Stimulated activated CD8-positive, alpha-beta memory T cell treated with anti-CD3 and anti-CD28 coated beads, Interleukin-4, amount 100 ng/mL, for 24 hours (primary cell): ENCODE measurements at regions not wholly inside any gene's neighbourhood (a gene's known extent, or its start where the extent isn't known, plus 50 kb on each side); places are given as distances from the start of the nearest gene placed in this dataset.

Experiments used
- DNase-seq: peaks from one replicate; pipeline ENCODE4 v3.0.0-alpha.2; 2020; ENCODE audit warnings: low read depth

DNA sequence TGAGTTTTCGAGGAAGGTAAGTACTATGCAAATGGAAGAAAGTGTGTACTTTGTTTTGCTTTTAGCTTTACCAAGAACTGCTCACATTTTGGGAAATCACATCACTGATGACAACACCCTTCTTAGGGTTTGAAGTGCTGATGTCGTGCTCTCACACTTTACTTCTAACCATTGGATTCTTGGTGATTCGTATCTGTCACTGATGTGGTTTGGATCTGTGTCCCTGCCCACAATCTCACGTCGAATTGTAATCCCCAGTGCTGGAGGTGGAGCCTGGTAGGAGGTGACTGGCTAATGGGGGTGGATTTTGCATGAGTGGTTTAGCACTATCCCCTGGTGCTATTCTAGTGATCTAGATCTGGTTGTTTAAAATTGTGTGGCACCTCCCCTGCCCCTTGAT is 75.4 kb upstream of the RGMA start:
- DNase-seq, result no peak

DNA sequence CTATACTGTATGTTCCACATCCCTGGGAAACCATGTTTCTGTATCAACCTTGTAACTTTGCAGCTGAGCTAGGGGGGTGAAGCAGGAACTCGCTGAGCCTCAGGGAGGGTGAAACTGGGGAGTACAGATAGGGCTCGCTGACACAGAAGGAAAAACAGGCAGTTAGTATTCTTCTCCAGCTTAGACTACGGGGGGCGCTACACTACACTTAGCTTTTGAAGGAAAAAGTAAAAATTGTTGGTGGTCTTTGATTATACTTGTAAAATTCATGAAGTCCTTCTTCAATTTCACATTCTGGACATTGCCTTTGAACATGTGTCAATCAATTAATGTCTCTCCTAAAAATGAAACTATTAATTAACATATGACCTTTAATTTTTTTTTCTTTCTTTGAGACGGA is 73.5 kb upstream of the RGMA start:
- DNase-seq, result no peak

- DNase-seq, result no peak
Observed at GRCh38 chr15:93159930-93160329, 70.9 kb upstream of the RGMA start.

DNA sequence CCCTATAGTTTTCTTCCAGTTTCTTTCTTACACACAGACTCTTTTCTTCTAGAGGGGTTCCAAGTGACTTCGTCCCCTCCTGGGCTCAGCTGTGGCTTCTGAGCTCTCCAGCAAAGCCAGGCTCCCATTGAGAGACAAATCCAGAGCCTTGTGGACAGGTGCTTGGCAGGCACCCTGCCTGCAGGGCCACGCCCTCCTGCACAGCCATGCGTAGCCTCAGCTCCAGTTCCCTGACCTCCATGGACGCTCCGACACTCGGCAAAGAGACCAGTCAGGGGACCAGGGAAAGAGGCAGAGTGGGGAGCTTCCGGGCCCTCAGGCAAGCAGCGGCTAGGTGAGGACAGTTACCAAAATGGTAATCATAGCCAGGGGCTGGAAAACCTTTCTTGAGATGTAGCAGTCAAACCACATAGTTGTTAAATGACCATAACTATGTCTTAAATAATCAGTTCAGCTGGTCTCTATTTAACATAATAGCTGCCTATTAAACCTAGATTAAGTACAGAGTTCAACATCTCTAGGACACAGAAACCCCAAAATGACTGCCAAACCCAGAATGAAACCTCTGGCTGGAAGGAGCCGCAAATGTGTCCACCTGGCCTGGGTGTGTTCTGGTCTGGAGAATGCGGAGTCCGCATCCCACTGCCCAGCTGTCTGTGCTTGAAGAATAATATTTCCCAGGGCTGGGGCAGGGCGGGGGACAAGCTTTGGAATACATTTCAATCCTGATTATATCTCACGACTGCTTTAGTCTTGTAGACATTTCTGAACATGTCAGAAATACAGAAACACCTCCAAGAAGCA is 69.3 kb upstream of the RGMA start:
- DNase-seq, result no peak

- DNase-seq, result no peak
Observed at GRCh38 chr15:93154666-93155065, 65.7 kb upstream of the RGMA start.

GRCh38 chr15:93152951-93153350 is 63.9 kb upstream of the RGMA start:
- DNase-seq, result no peak

DNA sequence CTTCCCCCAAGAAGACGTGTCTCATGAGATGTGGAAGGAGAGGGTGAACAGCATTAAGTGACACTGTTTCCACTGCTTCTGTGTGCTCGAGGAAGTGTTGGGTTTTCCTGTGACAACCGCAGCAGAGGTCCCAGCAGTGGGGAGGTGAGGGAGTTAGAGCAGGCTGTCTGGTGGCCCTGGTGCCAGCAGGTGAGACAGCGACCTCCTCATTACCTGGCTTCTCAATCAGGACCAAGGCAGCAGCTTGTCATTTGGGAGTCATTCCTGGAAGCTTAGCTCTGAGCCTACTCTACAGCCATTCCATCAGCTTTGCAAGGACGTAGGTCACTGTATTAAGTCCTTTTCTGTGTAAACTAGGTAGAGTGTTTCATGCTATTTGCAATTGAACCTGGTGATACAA is 63.3 kb upstream of the RGMA start:
- DNase-seq, result peak; percentile 17

DNA sequence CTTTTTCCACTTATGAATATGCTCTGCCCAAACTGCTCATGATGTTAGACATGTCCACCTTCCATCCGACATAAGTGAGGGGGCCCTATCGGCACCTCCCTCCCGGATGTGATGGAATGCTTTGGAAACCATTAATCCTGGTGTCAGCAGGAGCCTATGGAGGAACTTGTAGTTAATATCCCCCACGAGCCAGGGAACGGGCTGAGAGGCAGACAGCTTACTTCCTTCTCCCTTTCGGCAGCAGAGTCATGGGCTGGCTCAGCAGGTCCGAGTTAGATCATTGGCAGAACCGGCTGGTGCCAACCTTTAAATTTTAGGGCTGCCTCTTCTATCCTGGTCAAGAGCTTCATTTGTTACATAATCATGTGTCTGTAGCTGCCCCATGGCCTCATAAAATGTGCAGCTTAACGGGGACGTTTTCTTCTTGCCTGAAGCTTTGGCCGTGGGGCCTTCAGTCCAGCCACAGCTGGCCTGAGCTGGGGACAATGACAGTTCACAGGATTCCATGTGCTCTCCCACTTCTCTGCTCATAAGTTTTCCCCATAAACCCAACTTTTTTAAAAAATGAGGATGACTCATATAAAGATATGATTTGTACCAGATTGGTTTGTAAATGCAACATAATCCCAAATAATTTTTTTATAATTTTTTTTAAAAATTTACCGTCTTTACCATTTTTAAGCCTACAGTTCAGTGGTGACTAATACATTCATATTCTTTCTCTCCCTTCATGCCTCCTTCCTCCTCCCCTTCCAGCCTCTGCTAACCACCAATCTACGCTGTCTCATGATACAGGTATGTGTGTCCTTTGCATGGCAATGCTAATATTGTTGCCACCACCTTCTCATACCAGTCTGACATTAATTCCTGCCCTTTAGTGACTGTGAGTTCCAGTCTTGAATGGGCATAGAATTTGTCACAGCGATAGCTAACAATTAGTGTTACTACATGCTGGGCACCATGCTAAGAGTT is 62.2 kb upstream of the RGMA start:
- DNase-seq, result no peak

- no peak for DNase-seq
Observed at GRCh38 chr15:93146601-93147000, 57.6 kb upstream of the RGMA start.

- DNase-seq, result no peak
Observed at GRCh38 chr15:93146196-93146595, 57.2 kb upstream of the RGMA start.

DNA sequence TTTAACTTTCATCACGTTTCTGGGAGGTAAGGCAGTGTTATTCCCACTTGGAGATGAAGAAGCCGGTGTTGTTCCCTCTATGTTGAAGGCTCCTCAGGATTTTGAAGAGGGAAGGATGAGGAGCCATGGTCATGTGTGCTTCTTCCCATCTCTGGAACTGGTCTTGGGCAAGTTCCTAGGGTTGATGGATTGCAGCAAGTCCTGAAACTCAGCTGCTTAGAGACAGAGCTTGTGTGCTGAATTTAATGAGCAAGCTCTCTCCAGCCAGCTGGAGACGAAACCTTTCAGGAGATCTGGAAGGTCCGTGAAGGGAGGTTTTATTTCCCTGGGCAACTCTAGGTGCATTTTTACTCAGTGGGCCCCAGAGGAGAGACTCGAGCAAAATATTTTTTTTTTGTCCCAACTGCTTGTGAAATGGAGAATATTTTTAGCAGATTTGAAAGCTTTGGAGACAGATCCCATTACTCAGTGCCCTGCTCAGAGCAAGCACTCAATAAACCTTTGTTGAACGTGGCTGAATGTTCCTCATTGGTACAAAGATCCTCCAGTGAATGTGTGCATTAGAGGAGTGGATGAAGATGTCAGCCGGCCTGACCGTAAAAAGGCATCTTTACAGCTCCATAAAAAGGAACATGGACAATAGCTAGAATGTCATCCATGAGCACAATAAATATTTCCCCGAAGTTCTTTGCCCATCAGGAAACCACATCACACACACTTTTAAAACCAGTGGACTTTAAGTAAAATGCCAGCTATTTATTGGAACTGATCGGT is 55.6 kb upstream of the RGMA start:
- DNase-seq, result no peak

DNA sequence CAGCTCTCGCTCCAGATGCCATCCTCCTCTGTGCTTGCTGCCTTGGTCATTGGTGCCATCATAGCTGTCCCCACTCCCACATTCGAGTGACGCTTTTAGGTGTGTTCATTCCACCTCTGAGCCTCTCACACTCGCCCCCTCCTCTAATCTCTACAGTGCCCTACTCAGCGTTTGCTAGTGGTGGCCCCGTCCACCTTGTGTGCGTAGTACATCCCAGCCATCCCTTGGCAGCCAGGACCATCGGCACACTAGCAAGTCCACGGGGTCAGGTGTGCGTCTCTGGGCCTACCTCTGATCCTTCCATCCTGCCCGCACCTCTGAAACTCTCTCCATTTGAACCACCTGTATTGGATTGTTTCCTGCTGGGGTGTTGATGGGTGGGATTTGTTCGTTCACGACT is 54.2 kb upstream of the RGMA start:
- DNase-seq, result no peak

GRCh38 chr15:93141371-93141794 is 52.4 kb upstream of the RGMA start:
- DNase-seq, result peak; percentile 2

GRCh38 chr15:93139436-93139835 is 50.4 kb upstream of the RGMA start:
- DNase-seq, result no peak

GRCh38 chr15:93138681-93139250 is 49.8 kb upstream of the RGMA start:
- DNase-seq, result no peak
